Inferior parietal cortex (tissue), 1 donor: ENCODE measurements at regions not wholly inside any gene's neighbourhood (a gene's known extent, or its start where the extent isn't known, plus 50 kb on each side); places are given as distances from the start of the nearest gene placed in this dataset.

Experiments
- DNase-seq: peaks from one replicate; pipeline ENCODE4 v3.0.0-alpha.2; 2016; ENCODE audit errors: extremely low spot score

DNA sequence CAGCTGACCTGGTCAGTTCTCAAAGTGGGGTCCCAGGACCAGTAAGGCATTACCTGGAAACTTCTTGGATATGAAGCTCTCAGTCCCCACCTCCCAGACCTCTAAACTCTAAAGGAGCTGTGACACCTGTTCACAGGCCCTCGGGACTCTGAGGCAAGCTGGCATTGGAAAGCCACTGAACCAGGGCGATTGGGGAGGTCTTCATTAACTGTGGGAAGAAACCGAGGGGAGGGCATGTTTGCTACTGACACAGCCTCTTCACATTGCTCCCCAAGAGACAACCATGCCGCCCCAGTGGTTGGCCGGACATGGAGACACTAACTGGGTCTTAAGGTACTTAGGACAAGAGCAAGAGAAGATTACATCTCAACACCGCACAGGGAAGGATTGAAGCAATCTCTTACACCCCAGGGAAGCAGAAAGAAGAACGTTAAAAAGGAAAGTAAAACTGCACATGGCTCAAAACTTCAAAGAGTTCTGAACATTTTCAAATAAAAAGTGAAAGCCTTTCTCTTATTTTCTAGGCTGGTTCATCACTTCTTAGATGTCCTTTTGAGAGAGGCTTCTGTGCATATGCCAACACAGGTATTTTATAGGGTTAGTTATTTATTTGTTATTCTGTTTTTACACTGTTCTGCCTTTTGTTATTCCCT lies 210.0 kb upstream of the CST7 start:
- no peak for DNase-seq

DNA sequence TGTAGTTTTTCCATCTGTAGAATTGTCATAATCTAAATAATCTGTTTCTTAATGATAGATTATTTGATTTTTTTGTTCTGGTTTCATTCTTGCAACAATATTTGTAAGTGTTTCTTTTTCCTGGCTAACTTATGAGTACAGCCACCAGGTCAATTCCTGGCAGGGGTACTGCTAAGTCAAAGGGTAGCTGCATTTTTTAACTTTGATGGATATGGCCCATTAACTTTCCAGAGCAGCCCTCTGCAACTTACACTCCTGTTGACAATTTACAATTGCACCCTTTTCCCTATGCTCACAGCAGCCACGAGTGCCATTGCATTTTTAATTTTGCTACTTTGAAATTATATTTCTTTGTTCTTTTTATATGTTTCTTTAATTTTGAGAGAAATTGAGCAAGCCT lies 209.3 kb upstream of the CST7 start:
- DNase-seq: no peak

- DNase-seq: no peak
These were observed 207.5 kb upstream of the CST7 start for GRCh38 chr20:24741493-24742072.

DNA sequence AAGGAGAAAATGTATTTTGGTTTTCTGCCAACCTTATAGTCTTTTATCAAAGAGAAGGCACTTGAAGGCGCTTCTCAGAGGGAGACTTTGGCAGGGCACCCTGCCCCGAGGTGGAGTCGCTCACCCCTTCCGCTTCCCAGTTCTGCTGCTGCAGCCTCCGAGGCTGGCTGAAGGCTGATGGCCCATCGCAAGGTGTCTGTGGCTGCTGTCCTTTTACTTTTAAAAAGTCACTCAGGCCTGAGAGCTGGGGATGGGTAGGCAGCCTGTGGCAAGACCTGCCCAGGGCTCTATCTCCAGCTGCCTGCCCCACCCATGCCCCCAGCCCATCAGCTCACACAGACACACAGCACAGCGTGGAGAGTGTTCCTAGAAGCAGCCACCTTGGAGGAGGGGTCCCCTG lies 206.6 kb upstream of the CST7 start:
- DNase-seq: no peak

- no peak for DNase-seq
These were observed 206.1 kb upstream of the CST7 start for GRCh38 chr20:24742989-24743388.

GRCh38 chr20:24743641-24744040 lies 205.4 kb upstream of the CST7 start:
- no peak for DNase-seq

GRCh38 chr20:24744747-24745146 lies 204.3 kb upstream of the CST7 start:
- no peak for DNase-seq

GRCh38 chr20:24745206-24745605 lies 203.9 kb upstream of the CST7 start:
- no peak for DNase-seq

- DNase-seq: no peak
These were observed 203.3 kb upstream of the CST7 start for GRCh38 chr20:24745617-24746350.

GRCh38 chr20:24746351-24746685 lies 202.8 kb upstream of the CST7 start:
- no peak for DNase-seq

- no peak for DNase-seq
These were observed 201.9 kb upstream of the CST7 start for GRCh38 chr20:24747010-24747712.

DNA sequence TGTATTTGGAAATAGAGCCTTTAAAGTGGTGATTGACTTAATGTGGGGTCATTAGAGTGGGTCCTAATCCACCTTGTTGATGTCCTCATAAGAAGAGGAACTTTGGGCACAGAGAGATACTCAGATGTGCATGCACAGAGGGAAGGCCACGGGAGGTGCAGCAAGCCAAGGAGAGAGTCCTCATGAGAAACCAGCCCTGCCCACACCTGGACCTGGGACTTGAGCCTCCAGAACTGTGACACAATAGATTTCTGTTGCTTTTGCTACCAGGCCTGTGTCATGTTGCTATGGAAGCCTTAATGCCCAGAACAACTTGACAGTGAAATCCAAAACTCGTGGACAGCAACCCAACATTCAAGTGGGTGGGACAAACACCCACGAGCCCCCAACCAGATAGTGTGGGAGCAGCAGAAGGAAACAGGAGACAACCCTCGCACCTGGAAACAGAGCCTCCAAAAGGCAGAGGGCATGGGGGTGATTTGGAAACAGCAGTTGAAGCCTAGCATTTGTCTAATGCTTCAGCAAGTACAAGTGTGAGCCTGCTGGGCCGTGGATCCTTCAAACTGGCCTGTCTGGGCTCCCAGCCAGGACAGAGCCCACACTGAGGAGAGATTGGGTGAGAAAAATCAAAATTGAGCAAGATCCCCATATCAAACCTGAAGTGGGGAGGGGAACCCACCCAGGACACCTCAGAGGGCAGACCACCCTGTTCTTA lies 201.0 kb upstream of the CST7 start:
- no peak for DNase-seq

- DNase-seq: no peak
These were observed 197.5 kb upstream of the CST7 start for GRCh38 chr20:24751551-24751950.

- no peak for DNase-seq
These were observed 196.5 kb upstream of the CST7 start for GRCh38 chr20:24752612-24753011.

DNA sequence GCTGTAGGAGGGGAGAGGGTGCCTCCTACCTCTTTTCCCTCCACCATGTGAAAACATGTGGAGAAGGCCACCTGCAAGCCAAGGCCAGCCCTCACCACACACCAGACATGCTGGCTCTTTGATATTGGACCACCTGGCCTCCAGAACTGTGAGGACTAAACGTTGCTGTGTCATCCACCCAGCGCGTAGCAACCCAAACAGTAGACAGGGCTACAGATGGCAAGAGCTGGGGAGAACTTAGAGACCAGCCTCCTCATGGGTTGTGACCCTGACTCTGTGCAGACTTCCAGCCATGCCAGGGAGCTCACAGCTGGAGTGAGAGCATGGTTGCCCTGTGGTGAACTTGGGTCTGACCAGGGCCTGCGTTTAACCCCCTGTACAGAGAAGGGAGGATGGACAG lies 195.9 kb upstream of the CST7 start:
- DNase-seq: no peak

GRCh38 chr20:24754691-24755090 lies 194.4 kb upstream of the CST7 start:
- no peak for DNase-seq

DNA sequence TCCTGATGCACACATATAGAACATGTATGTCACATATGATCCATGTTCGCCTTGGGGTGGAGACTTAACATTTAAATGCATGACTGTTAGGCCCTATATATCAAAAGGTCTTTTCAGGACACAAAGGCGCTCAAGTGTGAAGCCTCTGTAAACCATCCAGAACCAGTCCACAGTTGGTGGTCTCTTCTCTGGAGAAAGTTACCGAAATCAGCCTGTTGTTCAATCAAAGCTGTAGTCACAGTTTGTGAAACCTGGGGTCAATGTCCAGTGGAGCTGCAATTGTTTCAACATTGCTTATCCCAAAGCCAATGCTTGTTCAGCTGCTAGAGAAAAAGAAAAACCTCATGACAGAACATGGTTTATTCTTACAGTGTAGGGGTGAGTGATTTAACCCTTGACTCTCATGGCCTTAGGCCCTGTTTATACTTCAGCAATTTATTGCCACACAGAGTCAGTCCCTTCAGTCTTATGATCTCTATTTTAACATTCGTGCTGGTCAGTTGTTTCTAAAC lies 193.6 kb upstream of the CST7 start:
- DNase-seq: no peak

GRCh38 chr20:24756292-24757025 lies 192.6 kb upstream of the CST7 start:
- no peak for DNase-seq

- DNase-seq: no peak
These were observed 187.6 kb upstream of the CST7 start for GRCh38 chr20:24761220-24762065.

DNA sequence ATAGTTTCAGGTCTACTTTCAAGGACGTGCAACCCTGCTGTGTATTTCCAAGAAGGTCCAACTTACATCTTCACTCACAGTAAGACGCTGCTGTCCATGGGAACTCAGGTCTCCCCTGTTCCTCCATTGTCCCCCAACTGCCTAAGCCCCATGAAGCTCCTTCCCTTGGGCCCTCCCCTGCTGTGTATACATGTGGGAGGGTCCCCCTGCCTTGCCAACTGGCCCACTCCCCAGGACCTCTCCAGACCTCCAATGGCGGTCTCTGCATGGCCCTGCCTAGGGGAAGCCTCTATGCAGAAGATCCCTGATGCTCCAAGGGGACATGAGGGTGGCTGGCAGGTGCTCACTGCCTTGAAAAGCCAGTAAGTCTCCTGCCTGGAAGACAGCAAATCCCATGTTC lies 186.7 kb upstream of the CST7 start:
- no peak for DNase-seq
